HG02852 (cell line): ENCODE measurements at regions not wholly inside any gene's neighbourhood (a gene's known extent, or its start where the extent isn't known, plus 50 kb on each side); places are given as distances from the start of the nearest gene placed in this dataset.

Experiments used
- ATAC-seq: cut with Tn5 transposase; IDR thresholded peaks from one replicate; pipeline ENCODE4 v1.9.1; 2021; ENCODE audit warnings: mild to moderate bottlenecking, moderate library complexity; ENCODE audit not compliant: unreplicated experiment

GRCh38 chr1:209342441-209343175 lies 240.9 kb upstream of the CAMK1G start:
- ATAC-seq = no peak

- no peak for ATAC-seq
These were observed 240.0 kb upstream of the CAMK1G start for GRCh38 chr1:209343511-209343910.

GRCh38 chr1:209344156-209344555 lies 239.4 kb upstream of the CAMK1G start:
- no peak for ATAC-seq

- no peak for ATAC-seq
These were observed 233.9 kb upstream of the CAMK1G start for GRCh38 chr1:209349363-209350308.

GRCh38 chr1:209353053-209353452 lies 230.5 kb upstream of the CAMK1G start:
- ATAC-seq = no peak

- peak; percentile 77 for ATAC-seq
These were observed 229.2 kb upstream of the CAMK1G start for GRCh38 chr1:209354111-209354839.

GRCh38 chr1:209354840-209355165 lies 228.7 kb upstream of the CAMK1G start:
- ATAC-seq = no peak

GRCh38 chr1:209355415-209355814 lies 228.1 kb upstream of the CAMK1G start:
- no peak for ATAC-seq

- ATAC-seq = no peak
These were observed 226.5 kb upstream of the CAMK1G start for GRCh38 chr1:209356976-209357377.

GRCh38 chr1:209363112-209363511 lies 220.4 kb upstream of the CAMK1G start:
- no peak for ATAC-seq

GRCh38 chr1:209364716-209365115 lies 218.8 kb upstream of the CAMK1G start:
- no peak for ATAC-seq

- no peak for ATAC-seq
These were observed 216.3 kb upstream of the CAMK1G start for GRCh38 chr1:209367061-209367772.

- no peak for ATAC-seq
These were observed 214.5 kb upstream of the CAMK1G start for GRCh38 chr1:209368864-209369598.

- no peak for ATAC-seq
These were observed 213.1 kb upstream of the CAMK1G start for GRCh38 chr1:209370241-209370995.

GRCh38 chr1:209375097-209375496 lies 208.4 kb upstream of the CAMK1G start:
- ATAC-seq = no peak

- ATAC-seq = no peak
These were observed 207.7 kb upstream of the CAMK1G start for GRCh38 chr1:209375671-209376365.

- no peak for ATAC-seq
These were observed 206.7 kb upstream of the CAMK1G start for GRCh38 chr1:209376774-209377173.

GRCh38 chr1:209377995-209378394 lies 205.5 kb upstream of the CAMK1G start:
- ATAC-seq = no peak

- ATAC-seq = no peak
These were observed 204.2 kb upstream of the CAMK1G start for GRCh38 chr1:209379280-209379679.
